OCI-LY7 (cell line): ENCODE measurements at regions not wholly inside any gene's neighbourhood (a gene's known extent, or its start where the extent isn't known, plus 50 kb on each side); places are given as distances from the start of the nearest gene placed in this dataset.

Experiments used
- EZH2phosphoT487 ChIP-seq: fragments of 200-600 bp; sonication (generic); IDR thresholded peaks from 2 replicates; pipeline ENCODE4 v1.6.1; 2018; ENCODE audit warnings: low read depth, borderline replicate concordance, mild to moderate bottlenecking, mixed run types, antibody characterized with exemption, low read length, moderate library complexity, mixed read lengths
- TF ChIP-seq, protein P1 (sequence below): fragments of 200-600 bp; sonication (generic); conservative IDR thresholded peaks from 2 replicates; pipeline ENCODE4 v1.5.1; 2014; ENCODE audit warnings: mild to moderate bottlenecking, antibody characterized with exemption, low read length, moderate library complexity, mixed read lengths

DNA sequence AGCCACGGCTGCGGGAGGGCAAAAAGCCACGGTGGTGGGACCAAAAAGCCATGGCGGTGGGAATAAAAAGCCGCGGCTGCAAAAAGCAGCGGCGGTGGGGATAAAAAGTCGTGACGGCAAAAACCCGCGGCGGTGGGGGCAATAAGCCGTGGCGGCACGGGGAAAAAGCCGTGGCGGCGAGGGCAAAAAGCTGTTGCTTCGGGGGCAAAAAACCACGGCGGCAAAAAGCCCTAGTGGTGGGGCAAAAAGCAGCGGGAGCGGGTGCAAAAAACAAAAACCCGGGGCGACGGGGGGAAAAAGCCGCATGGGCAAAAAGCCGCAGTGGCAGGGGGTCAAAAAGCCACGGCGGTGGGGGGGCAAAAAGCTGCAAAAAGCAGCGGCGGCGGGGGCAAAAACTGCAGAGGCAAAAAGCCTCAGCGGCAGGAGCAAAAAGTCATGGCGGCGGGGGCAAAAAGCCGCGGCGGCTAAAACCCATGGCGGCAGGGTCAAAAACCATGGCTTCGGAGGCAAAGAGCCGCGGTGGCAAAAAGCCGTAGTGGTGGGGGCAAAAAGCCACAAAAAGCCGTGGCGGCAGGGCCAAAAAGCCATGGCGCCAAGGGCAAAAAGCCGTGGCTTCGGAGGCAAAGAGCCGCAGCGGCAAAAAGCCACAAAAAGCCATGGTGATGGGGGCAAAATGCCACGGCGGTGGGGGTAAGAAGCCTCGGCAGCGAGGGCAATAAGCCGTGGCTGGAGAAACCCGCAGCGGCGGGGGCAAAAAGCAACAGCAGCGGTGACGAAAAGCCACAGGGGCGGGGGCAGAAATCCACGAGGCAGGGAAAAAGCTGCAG lies 525.8 kb downstream of the ZNF33B start:
- TF ChIP-seq, protein P1, sequence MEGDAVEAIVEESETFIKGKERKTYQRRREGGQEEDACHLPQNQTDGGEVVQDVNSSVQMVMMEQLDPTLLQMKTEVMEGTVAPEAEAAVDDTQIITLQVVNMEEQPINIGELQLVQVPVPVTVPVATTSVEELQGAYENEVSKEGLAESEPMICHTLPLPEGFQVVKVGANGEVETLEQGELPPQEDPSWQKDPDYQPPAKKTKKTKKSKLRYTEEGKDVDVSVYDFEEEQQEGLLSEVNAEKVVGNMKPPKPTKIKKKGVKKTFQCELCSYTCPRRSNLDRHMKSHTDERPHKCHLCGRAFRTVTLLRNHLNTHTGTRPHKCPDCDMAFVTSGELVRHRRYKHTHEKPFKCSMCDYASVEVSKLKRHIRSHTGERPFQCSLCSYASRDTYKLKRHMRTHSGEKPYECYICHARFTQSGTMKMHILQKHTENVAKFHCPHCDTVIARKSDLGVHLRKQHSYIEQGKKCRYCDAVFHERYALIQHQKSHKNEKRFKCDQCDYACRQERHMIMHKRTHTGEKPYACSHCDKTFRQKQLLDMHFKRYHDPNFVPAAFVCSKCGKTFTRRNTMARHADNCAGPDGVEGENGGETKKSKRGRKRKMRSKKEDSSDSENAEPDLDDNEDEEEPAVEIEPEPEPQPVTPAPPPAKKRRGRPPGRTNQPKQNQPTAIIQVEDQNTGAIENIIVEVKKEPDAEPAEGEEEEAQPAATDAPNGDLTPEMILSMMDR, result no peak
- no peak for TF ChIP-seq EZH2phosphoT487
